Right forelimb (tissue), 1 donor: ENCODE measurements at regions not wholly inside any gene's neighbourhood (a gene's known extent, or its start where the extent isn't known, plus 50 kb on each side); places are given as distances from the start of the nearest gene placed in this dataset.

Experiments used
- DNase-seq: peaks from one replicate; pipeline ENCODE4 v3.0.0-alpha.2; 2018

DNA sequence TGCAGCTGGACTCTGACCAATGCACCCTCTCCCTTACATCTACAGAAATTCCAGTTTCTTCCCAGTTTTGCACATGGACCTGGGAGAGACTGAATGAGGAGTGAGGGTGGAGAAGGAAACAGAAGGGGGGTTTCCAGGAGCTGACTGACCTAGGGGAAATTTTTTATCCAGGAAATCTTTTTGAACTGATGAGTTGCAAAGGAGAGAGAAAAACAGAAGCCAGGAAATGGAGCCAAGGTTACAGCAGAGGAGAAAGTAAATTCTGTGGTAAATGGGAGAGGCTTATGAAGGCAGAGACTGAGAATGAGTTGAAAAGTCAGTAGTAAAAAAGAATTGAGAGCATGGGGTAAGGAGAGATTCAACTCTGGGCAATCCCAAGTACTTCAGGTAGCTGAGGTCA is 192.8 kb downstream of the SMIM20 start:
- no peak for DNase-seq

GRCh38 chr4:26108054-26108453 is 194.0 kb downstream of the SMIM20 start:
- DNase-seq = no peak

DNA sequence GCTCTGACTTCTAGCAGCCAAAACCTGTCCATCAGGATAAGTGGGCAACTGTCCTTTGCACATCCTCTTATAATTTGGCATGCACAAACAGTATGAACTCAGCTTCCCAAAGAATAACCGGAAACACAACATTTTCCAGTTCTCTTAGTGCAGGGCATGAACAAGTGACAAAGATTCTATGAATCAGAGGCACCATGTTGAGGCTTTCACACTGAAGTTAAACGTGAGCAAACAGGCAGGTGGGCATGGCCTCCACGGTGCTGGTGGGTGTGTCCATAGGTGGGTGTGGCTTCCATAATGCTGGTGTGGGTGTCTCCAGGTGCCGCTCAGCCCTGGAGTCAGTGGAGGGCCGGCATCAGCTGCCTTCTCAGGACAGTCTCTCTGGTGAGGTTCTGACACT is 196.5 kb downstream of the SMIM20 start:
- DNase-seq = no peak

- DNase-seq = no peak
Measured at GRCh38 chr4:26113339-26113940, 199.4 kb downstream of the SMIM20 start.

DNA sequence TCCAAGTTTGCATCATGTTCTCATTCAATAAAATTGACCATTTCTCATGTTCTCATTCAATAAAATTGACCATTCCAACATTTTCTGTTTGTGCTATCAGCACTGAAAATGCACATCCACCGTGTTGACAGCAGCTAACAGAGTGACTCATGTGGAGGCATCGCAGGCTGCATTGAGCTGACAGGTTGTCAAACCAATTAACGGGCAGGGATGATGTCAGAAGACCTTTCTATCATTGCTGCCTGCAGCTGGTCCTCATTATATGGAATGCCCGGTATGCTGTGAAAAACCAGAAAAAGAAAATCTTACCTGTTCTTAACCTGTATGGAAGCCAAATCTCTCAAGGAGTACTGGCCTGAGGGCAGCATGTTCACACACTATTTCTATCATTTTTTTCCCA is 202.0 kb downstream of the SMIM20 start:
- DNase-seq = no peak

GRCh38 chr4:26120098-26120825 is 200.6 kb upstream of the RBPJ start:
- no peak for DNase-seq

GRCh38 chr4:26122690-26123089 is 198.1 kb upstream of the RBPJ start:
- no peak for DNase-seq

- no peak for DNase-seq
Measured at GRCh38 chr4:26124753-26125321, 196.0 kb upstream of the RBPJ start.

DNA sequence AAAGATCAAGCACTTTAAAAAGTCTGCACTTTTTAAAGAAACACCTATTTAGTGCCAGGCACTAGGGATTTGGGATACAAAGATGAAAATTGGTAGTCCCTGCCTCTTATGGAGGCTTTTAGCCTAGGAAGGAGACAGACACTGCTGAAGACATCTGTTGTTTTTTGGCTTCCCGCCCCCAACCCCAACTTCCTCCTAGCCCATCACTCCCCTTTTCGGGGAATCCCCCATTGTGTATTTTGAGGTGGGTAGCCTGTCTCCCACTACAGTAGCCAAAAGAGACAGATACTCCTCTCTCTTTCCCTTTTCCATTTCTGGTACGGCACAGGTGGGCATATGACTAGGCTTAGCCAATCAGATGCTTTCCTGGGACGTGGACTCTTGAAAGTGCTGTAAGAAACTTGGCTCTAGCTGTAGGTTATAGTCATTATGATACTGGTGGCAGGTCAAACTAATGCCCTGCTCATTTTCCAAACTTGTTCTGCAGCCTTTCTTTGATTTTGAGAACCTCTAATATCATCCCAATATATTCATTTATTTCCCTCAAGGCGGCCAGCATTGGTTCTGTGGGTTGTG is 194.6 kb upstream of the RBPJ start:
- no peak for DNase-seq

DNA sequence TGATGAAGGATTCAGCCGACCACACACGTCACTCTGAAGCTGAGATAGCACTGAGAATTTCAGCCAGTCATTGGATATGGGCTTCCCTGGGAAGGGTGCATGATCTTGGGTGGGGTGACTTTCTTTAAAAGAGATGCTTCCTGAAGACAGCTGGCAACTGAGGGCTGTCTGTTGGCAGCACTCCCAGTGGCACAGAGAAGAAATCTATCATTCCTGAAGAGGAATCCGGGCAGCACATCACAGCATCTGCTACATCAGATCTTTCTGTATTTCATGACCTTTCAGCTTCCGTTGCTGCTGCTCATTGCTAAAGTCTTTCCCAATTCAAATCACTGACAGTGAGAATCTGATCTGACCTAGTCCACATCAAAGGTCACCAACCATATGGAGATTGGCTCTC is 193.8 kb upstream of the RBPJ start:
- no peak for DNase-seq

GRCh38 chr4:26127851-26128337 is 192.9 kb upstream of the RBPJ start:
- DNase-seq = no peak

DNA sequence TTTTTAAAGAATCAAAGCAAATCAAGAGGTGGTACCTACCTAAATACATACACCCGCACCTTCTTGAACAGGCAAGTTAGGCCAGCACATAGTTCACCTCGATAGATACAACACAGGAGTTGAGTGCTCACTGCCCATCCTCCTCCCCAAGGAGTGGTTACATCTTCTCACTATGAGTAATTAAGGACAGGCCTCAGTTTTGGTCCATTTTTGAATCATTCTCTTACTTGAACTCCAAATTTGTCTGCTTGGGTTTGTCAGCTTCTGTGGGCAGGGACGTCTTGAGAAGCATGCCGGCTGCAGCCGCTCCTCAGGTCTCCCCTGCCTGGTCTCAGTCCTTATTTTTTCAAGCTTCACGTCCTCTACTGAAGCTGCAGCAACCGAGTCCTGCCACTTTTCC is 190.6 kb upstream of the RBPJ start:
- DNase-seq = no peak

GRCh38 chr4:26130841-26131432 is 189.9 kb upstream of the RBPJ start:
- no peak for DNase-seq

DNA sequence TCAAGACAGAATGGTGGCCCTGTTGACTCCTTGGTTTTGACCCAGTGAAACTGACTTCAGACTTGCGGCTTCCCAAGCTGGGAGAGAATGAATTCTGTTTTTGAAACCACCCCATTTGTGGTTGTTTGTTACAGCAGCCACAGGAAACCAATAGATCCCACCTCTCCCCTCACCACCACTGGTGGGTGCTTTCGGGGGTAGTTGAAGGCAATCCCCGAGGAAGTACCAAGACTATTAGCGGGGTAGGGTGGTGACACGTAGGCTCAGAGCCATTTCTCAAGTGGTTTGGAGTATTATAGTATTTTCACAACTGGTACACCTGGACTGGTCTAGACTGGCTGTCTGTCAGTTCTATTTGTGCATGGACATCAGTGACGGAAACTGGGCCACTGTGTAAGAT is 189.1 kb upstream of the RBPJ start:
- DNase-seq = no peak

- DNase-seq = no peak
Measured at GRCh38 chr4:26132858-26133257, 188.0 kb upstream of the RBPJ start.

DNA sequence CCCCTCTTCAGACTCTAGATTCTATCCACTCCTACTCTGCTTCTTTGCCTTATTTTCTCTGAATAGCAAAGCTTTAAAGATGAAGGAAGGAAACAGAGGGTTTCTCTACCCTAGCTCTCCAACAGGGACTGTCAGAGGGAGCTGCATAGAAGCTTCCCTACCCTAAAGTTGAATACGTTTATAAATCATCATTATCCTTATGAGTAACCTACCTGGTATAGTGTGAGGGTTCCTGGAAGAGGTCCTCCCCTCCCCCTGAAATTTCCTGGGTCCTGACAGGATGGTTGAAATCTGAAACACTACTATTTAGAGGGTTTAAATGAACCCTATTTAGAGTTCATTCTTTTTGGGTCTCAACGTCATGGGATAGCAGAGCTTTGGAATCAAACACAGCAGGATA is 187.0 kb upstream of the RBPJ start:
- no peak for DNase-seq

DNA sequence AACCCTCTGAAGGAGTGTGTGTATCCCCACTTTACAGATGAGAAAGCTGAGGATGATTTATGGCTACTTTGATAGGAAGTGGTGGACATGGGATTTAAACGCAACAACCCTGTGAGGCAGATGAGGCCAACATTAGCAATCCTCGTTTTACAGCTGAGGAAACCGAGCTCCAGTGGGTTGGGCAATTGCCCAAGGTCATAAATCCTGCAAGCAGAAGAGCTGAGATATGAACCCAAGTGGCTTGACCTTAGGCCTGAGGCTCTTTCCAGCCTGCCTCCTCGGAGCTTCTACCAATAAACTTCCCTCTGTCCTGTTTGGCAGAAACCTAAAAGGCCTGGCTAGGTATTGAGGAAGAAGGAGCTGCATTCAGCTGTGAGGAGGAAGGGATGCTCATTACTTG is 185.5 kb upstream of the RBPJ start:
- DNase-seq = no peak

DNA sequence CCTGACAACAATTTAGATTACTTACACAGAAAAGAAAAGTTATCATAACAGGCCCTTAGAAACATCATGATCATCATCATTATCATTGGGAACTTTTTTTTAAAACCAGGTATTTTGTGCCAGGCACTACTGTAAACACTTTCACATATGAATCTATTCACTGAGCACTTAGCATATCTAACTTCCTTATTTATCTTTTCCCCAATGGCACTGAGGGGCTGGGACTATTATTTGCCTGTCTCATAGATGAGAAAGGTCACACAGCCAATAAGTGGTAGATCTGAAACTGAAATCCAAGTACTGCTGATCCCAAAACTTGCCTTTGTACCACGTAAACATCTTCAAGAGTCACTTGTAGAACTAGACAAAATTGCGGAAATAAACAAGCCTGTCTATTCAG is 184.2 kb upstream of the RBPJ start:
- no peak for DNase-seq

DNA sequence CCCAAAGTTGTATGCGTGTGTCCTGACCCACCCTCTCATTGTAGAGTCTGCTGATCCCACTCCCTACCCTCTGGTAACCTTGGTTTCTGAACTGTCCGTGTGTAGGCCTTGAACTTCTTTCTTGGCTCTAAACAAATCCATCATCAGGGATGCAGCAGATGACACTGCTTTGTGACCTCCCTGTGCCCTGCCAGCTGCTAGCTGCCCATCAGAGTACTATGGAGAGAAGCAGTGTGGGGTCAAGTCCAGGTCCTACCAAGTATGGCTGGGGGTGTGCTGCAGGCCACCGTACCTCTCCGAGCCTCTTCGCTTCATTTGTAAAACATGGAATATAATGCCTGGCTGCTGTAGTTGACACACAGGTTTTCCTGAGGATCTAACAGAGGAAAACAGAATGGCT is 183.5 kb upstream of the RBPJ start:
- no peak for DNase-seq

GRCh38 chr4:26139310-26139924 is 181.4 kb upstream of the RBPJ start:
- no peak for DNase-seq

GRCh38 chr4:26140150-26140898 is 180.5 kb upstream of the RBPJ start:
- no peak for DNase-seq

DNA sequence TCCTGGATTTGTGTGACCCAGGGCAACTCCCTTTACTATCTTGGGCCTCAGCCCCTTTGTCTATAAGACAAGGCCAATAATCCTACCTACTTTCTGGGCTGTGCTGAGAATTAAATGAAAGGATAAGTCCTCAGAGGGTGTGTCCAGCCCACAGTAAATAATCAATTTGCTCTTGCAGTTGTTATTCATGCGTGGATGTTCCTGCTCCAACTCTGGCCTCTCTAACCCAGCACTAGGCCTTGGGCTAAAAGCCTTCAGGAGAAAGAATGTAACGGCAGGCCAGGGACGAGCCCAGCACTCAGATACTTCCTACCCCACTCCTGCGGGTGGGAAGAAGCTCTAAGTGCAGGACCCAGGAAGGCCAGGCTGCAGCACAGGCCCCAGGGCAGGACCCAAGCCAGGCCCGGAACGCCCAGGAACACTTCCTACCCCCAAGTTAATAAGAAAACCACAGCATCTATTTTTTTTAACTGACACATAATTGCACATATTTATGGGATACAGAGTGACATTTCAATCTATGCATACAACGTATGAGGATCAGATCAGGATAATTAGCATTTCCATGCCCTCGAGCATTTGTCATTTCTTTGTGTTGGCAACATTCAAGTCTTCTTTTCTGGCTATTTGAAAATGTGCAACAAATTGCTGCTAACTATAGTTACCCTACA is 179.6 kb upstream of the RBPJ start:
- no peak for DNase-seq
